GM23338 (cell line): ENCODE measurements at regions not wholly inside any gene's neighbourhood (a gene's known extent, or its start where the extent isn't known, plus 50 kb on each side); places are given as distances from the start of the nearest gene placed in this dataset.
A peak's percentile ranks its signal among the peaks of the same experiment; 100 is the strongest.

Source experiments
- ATAC-seq: fragments of 200-7000 bp; cut with Tn5 transposase; 3 replicates; pipeline ENCODE4 v1.9.1; 2020
- DNase-seq: peaks from one replicate; pipeline ENCODE4 v3.0.0-alpha.2; 2015; ENCODE audit warnings: low spot score
- H2AFZ ChIP-seq: fragments of 200-600 bp; sonication (generic); 2 replicates; pipeline ENCODE4 v1.8.0; 2016; ENCODE audit warnings: antibody characterized with exemption, mild to moderate bottlenecking, moderate library complexity
- H3F3A ChIP-seq: fragments of 200-600 bp; sonication (generic); replicated peaks from 2 replicates; pipeline ENCODE4 v1.8.0; 2017; ENCODE audit warnings: antibody characterized with exemption, mixed run types, low read depth
- H3K27ac ChIP-seq: fragments of 200-600 bp; sonication (generic); 2 replicates; pipeline ENCODE4 v1.6.1; 2016; ENCODE audit warnings: low read depth
- H3K27me3 ChIP-seq: fragments of 200-600 bp; sonication (generic); 2 replicates; pipeline ENCODE4 v1.8.0; 2016; ENCODE audit warnings: mild to moderate bottlenecking, mixed run types, moderate library complexity; ENCODE audit not compliant: insufficient read depth
- H3K36me3 ChIP-seq: fragments of 200-600 bp; sonication (generic); 2 replicates; pipeline ENCODE4 v1.8.0; 2016; ENCODE audit warnings: mild to moderate bottlenecking; ENCODE audit not compliant: insufficient read depth
- H3K4me1 ChIP-seq: fragments of 200-600 bp; sonication (generic); 2 replicates; pipeline ENCODE4 v1.8.0; 2016; ENCODE audit warnings: mild to moderate bottlenecking, moderate library complexity; ENCODE audit not compliant: insufficient read depth
- H3K4me2 ChIP-seq: fragments of 200-600 bp; sonication (generic); 2 replicates; pipeline ENCODE4 v1.7.1; 2017; ENCODE audit warnings: mixed run types
- H3K4me3 ChIP-seq: fragments of 200-600 bp; sonication (generic); 2 replicates; pipeline ENCODE4 v1.6.1; 2016; ENCODE audit warnings: mixed run types
- H3K79me2 ChIP-seq: fragments of 200-600 bp; sonication (generic); replicated peaks from 2 replicates; pipeline ENCODE4 v1.8.0; 2017; ENCODE audit warnings: mild to moderate bottlenecking; ENCODE audit not compliant: insufficient read depth
- H3K9me2 ChIP-seq: fragments of 200-600 bp; sonication (generic); 2 replicates; pipeline ENCODE4 v1.8.0; 2017; ENCODE audit not compliant: insufficient read depth
- H4K20me1 ChIP-seq: fragments of 200-600 bp; sonication (generic); replicated peaks from 2 replicates; pipeline ENCODE4 v1.8.0; 2017; ENCODE audit warnings: mild to moderate bottlenecking; ENCODE audit not compliant: insufficient read depth
- H3K27ac Mint-ChIP-seq: 2 replicates; pipeline ENCODE4 v1.8.0; 2020; ENCODE audit warnings: inconsistent platforms, mild to moderate bottlenecking, moderate library complexity, mixed read lengths
- H3K27me3 Mint-ChIP-seq: 3 replicates; pipeline ENCODE4 v1.8.0; 2022; ENCODE audit warnings: low read depth, mild to moderate bottlenecking, moderate library complexity, mixed read lengths, inconsistent platforms; ENCODE audit not compliant: insufficient read depth, poor library complexity
- H3K36me3 Mint-ChIP-seq: 3 replicates; pipeline ENCODE4 v1.8.0; 2021; ENCODE audit warnings: low read depth, mild to moderate bottlenecking, inconsistent platforms, moderate library complexity, mixed read lengths
- H3K4me1 Mint-ChIP-seq: 3 replicates; pipeline ENCODE4 v1.8.0; 2020; ENCODE audit warnings: mild to moderate bottlenecking, inconsistent platforms, mixed read lengths
- H3K4me3 Mint-ChIP-seq: 3 replicates; pipeline ENCODE4 v1.8.0; 2021; ENCODE audit warnings: moderate library complexity, mild to moderate bottlenecking, inconsistent platforms, mixed read lengths
- H3K9me3 Mint-ChIP-seq: 3 replicates; pipeline ENCODE4 v1.8.0; 2020; ENCODE audit warnings: moderate library complexity, mild to moderate bottlenecking, inconsistent platforms, mixed read lengths
- CTCF ChIP-seq, 2 experiments: fragments of 200-600 bp in 1 of 2; sonication (generic) in 1 of 2; conservative IDR thresholded peaks; 2 replicates each; pipeline versions ENCODE4 v1.5.1 to v1.6.1; 2016 to 2017; ENCODE audit warnings: antibody characterized with exemption in 2 of 2, low read depth in 2 of 2, mild to moderate bottlenecking in 2 of 2, moderate library complexity in 1 of 2
- ETS1 ChIP-seq: IDR thresholded peaks from 2 replicates; pipeline ENCODE4 v1.6.1; 2016; ENCODE audit warnings: antibody characterized with exemption
- EZH2 ChIP-seq: fragments of 200-600 bp; sonication (generic); IDR thresholded peaks from one replicate; pipeline ENCODE4 v1.8.0; 2017; ENCODE audit warnings: antibody characterized with exemption, mild to moderate bottlenecking, low read depth; ENCODE audit not compliant: unreplicated experiment
- EZH2phosphoT487 ChIP-seq: fragments of 200-600 bp; sonication (generic); IDR thresholded peaks from one replicate; pipeline ENCODE4 v1.8.1; 2018; ENCODE audit warnings: antibody characterized with exemption; ENCODE audit not compliant: unreplicated experiment
- JUNB ChIP-seq: IDR thresholded peaks from one replicate; pipeline ENCODE4 v1.6.1; 2016; ENCODE audit warnings: antibody characterized with exemption; ENCODE audit not compliant: unreplicated experiment
- NANOG ChIP-seq: IDR thresholded peaks from 2 replicates; pipeline ENCODE4 v1.6.1; 2016; ENCODE audit warnings: antibody characterized with exemption, borderline replicate concordance
- POLR2AphosphoS5 ChIP-seq: IDR thresholded peaks from 2 replicates; pipeline ENCODE4 v1.6.1; 2016; ENCODE audit warnings: antibody characterized with exemption, low read depth
- REST ChIP-seq: IDR thresholded peaks from one replicate; pipeline ENCODE4 v1.6.1; 2018; ENCODE audit warnings: antibody characterized with exemption; ENCODE audit not compliant: unreplicated experiment
- STAT1 ChIP-seq: IDR thresholded peaks from one replicate; pipeline ENCODE4 v1.6.1; 2016; ENCODE audit warnings: antibody characterized with exemption; ENCODE audit not compliant: unreplicated experiment
- ZNF114 ChIP-seq: fragments of 250-450 bp; sonication (Bioruptor Pico); IDR thresholded peaks from 2 replicates; pipeline ENCODE4 v1.5.0; 2020; ENCODE audit warnings: mild to moderate bottlenecking, moderate library complexity
- ZNF331 ChIP-seq: fragments of 250-450 bp; sonication (Bioruptor Pico); IDR thresholded peaks from 2 replicates; pipeline ENCODE4 v1.5.0; 2020; ENCODE audit warnings: low read depth, mild to moderate bottlenecking, moderate library complexity

- H3F3A ChIP-seq: no peaks in the 10 kb centered on the region
- H2AFZ ChIP-seq: no peak overlapping the region
- Mint-ChIP-seq H3K36me3 (no peaks in the 10 kb centered on the region), H3K4me1 (peaks cover 7% of the 10 kb centered on the region; the same call in 2 of the 3 replicates), H3K27ac (no peak overlapping the region), H3K4me3 (no peak overlapping the region), H3K27me3 (no peaks in the 10 kb centered on the region), H3K9me3 (no peaks in the 10 kb centered on the region)
- TF ChIP-seq NANOG: no peak
- H3K4me1 ChIP-seq: no peaks in the 10 kb centered on the region
- no peak overlapping the region for H3K4me3 ChIP-seq
- no peak for ATAC-seq
- H3K9me2 ChIP-seq: no peaks in the 10 kb centered on the region
- H3K4me2 ChIP-seq: no peak overlapping the region
- H4K20me1 ChIP-seq: no peaks in the 10 kb centered on the region
- H3K79me2 ChIP-seq: no peaks in the 10 kb centered on the region
- H3K27ac ChIP-seq: no peak overlapping the region
- H3K36me3 ChIP-seq: no peaks in the 10 kb centered on the region
- no peak for DNase-seq
- H3K27me3 ChIP-seq: no peaks in the 10 kb centered on the region
These were observed 774.7 kb upstream of the ADGRL4 start for GRCh38 chr1:79781261-79781660.

GRCh38 chr1:79777481-79778219 lies 771.1 kb upstream of the ADGRL4 start:
- Histone ChIP-seq H3K36me3 (no peaks in the 10 kb centered on the region), H3K4me2 (no peak overlapping the region), H3K27me3 (no peaks in the 10 kb centered on the region), H3K27ac (no peak overlapping the region), H3K4me1 (no peaks in the 10 kb centered on the region), H4K20me1 (no peaks in the 10 kb centered on the region), H3K9me2 (no peaks in the 10 kb centered on the region), H3F3A (no peaks in the 10 kb centered on the region), H3K79me2 (no peaks in the 10 kb centered on the region), H2AFZ (no peak overlapping the region), H3K4me3 (no peak overlapping the region)
- no peaks in the 10 kb centered on the region for H3K27me3 Mint-ChIP-seq
- DNase-seq: peak; percentile 42
- no peak for ATAC-seq
- H3K4me3 Mint-ChIP-seq: no peak overlapping the region
- no peaks in the 10 kb centered on the region for H3K9me3 Mint-ChIP-seq
- peaks cover 7% of the 10 kb centered on the region; the same call in 2 of the 3 replicates for H3K4me1 Mint-ChIP-seq
- no peak overlapping the region for H3K27ac Mint-ChIP-seq
- no peaks in the 10 kb centered on the region for H3K36me3 Mint-ChIP-seq
- TF ChIP-seq JUNB (no peak), EZH2 (no peak), ZNF114 (CRISPR knock-in tag) (no peak), CTCF (conservative IDR thresholded peaks at IDR 0.05; ENCODE audit: low read depth in 2 of 2) (no peak), STAT1 (no peak), POLR2AphosphoS5 (no peak), REST (no peak), ETS1 (no peak), NANOG (no peak), ZNF331 (CRISPR knock-in tag) (no peak), EZH2phosphoT487 (no peak)
